CD4-positive, alpha-beta T cell treated with Interleukin-17A for 1 hour (primary cell): ENCODE measurements at regions not wholly inside any gene's neighbourhood (a gene's known extent, or its start where the extent isn't known, plus 50 kb on each side); places are given as distances from the start of the nearest gene placed in this dataset.
"Not testable (repeated sequence)": the region's sequence is repeated elsewhere in the genome, so short reads cannot be mapped to it uniquely, and the experiment has no call there.

Experiments
- DNase-seq: peaks from one replicate; pipeline ENCODE4 v3.0.0-alpha.2; 2020

- DNase-seq: not testable (repeated sequence)
Observed at GRCh38 chr21:13907385-13907784, 297.8 kb downstream of the POTED start.

GRCh38 chr21:13896596-13897247 is 287.1 kb downstream of the POTED start:
- not testable (repeated sequence) for DNase-seq

- DNase-seq: not testable (repeated sequence)
Observed at GRCh38 chr21:13893617-13894016, 284.0 kb downstream of the POTED start.

GRCh38 chr21:13893025-13893424 is 283.4 kb downstream of the POTED start:
- DNase-seq: not testable (repeated sequence)

GRCh38 chr21:13892146-13892751 is 282.7 kb downstream of the POTED start:
- not testable (repeated sequence) for DNase-seq

- not testable (repeated sequence) for DNase-seq
Observed at GRCh38 chr21:13889176-13889575, 279.6 kb downstream of the POTED start.

- DNase-seq: not testable (repeated sequence)
Observed at GRCh38 chr21:13883641-13884395, 274.2 kb downstream of the POTED start.

GRCh38 chr21:13877503-13877902 is 267.9 kb downstream of the POTED start:
- not testable (repeated sequence) for DNase-seq

GRCh38 chr21:13876999-13877398 is 267.4 kb downstream of the POTED start:
- not testable (repeated sequence) for DNase-seq

- DNase-seq: not testable (repeated sequence)
Observed at GRCh38 chr21:13874001-13874400, 264.4 kb downstream of the POTED start.

- no peak for DNase-seq
Observed at GRCh38 chr21:13854638-13855037, 245.1 kb downstream of the POTED start.

- not testable (repeated sequence) for DNase-seq
Observed at GRCh38 chr21:13850808-13851207, 241.2 kb downstream of the POTED start.

GRCh38 chr21:13849489-13849888 is 239.9 kb downstream of the POTED start:
- DNase-seq: not testable (repeated sequence)

GRCh38 chr21:13846718-13847117 is 237.1 kb downstream of the POTED start:
- not testable (repeated sequence) for DNase-seq

- not testable (repeated sequence) for DNase-seq
Observed at GRCh38 chr21:13844574-13844973, 235.0 kb downstream of the POTED start.

GRCh38 chr21:13843081-13843480 is 233.5 kb downstream of the POTED start:
- not testable (repeated sequence) for DNase-seq

GRCh38 chr21:13827666-13828065 is 218.1 kb downstream of the POTED start:
- DNase-seq: not testable (repeated sequence)

GRCh38 chr21:13827201-13827600 is 217.6 kb downstream of the POTED start:
- no peak for DNase-seq

- not testable (repeated sequence) for DNase-seq
Observed at GRCh38 chr21:13826511-13826910, 216.9 kb downstream of the POTED start.

GRCh38 chr21:13825218-13825778 is 215.7 kb downstream of the POTED start:
- DNase-seq: not testable (repeated sequence)

- DNase-seq: not testable (repeated sequence)
Observed at GRCh38 chr21:13820286-13820685, 210.7 kb downstream of the POTED start.

- not testable (repeated sequence) for DNase-seq
Observed at GRCh38 chr21:13812191-13812590, 202.6 kb downstream of the POTED start.

GRCh38 chr21:13810559-13810958 is 201.0 kb downstream of the POTED start:
- DNase-seq: not testable (repeated sequence)
